ENCODE measurements at regions not wholly inside any gene's neighbourhood (a gene's known extent, or its start where the extent isn't known, plus 50 kb on each side); places are given as distances from the start of the nearest gene placed in this dataset.
"Not testable (repeated sequence)": the region's sequence is repeated elsewhere in the genome, so short reads cannot be mapped to it uniquely, and the experiment has no call there.

DNA sequence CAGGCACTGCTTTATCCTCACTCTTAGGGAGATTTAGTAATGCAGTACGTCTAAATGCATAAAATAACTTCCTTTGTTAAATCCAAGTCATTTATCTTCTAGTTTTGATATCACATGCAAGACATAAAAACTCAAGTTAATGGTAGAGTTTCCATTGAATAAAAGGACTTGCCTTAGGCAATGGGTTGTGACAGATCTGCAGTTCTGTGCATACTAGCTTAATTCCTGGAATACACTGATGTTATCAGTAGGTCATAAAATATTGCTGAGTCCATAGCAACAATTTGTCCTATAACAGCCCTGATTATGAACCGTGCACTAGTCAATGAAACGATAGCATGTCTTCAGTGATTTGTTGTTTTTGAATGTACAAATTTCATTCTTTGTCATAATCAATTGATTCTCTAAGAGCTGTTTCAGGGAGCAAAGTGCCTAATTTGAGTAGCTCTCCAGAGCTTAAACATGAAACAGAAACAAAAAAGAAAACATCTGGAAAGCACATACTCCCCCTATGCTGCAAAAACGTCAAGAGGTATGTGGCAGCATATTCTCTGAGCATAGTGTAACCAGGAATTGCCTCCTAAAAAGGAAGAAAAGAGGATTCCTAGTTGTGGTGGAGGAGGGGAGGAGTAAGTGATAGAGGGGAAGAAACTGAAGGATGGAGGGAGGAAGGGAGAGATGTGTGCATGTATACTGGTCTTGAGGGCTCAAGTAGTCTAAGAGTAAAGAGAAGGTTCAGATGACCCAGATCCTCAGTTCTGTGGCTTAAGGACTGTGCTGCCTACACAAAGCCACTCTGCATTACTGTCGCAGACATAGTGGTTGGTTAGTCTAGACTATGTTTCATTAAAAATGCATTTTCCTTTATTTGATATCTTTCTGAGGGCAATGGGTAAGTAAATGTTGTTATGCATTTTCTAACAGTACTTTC is 589.2 kb downstream of the PRR16 start:
- TF ChIP-seq CTCF (IDR thresholded peaks at IDR 0.05), result no peak
- H3K4me3 ChIP-seq, result no peak overlapping the region
- no peak for DNase-seq (ENCODE audit: low spot score)

GRCh38 chr5:121055586-121055985 is 591.5 kb downstream of the PRR16 start:
- DNase-seq (ENCODE audit: low spot score), result no peak
- H3K4me3 ChIP-seq, result no peak overlapping the region

More for the DNA sequence above, 589.2 kb downstream of the PRR16 start:
- no peak overlapping the region for H3K27ac ChIP-seq

DNA sequence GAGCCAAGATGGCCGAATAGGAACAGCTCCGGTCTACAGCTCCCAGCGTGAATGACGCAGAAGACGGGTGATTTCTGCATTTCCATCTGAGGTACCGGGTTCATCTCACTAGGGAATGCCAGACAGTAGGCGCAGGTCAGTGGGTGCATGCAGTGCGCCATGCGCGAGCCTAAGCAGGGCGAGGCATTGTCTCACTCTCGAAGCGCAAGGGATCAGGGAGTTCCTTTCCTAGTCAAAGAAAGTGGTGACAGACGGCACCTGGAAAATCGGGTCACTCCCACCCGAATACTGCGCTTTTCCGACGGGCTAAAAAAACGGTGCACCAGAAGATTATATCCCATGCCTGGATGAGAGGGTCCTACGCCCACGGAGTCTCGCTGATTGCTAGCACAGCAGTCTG is 600.1 kb downstream of the PRR16 start:
- not testable (repeated sequence) for H3K27ac ChIP-seq; DNase-seq (ENCODE audit: low spot score); H3K4me3 ChIP-seq

More at GRCh38 chr5:121055586-121055985, 591.5 kb downstream of the PRR16 start:
- TF ChIP-seq CTCF (IDR thresholded peaks at IDR 0.05), result no peak
- H3K27ac ChIP-seq, result no peak overlapping the region

GRCh38 chr5:121086671-121087070 is 622.6 kb downstream of the PRR16 start:
- TF ChIP-seq CTCF (IDR thresholded peaks at IDR 0.05), result no peak
- no peak overlapping the region for H3K27ac ChIP-seq
- DNase-seq (ENCODE audit: low spot score), result no peak

DNA sequence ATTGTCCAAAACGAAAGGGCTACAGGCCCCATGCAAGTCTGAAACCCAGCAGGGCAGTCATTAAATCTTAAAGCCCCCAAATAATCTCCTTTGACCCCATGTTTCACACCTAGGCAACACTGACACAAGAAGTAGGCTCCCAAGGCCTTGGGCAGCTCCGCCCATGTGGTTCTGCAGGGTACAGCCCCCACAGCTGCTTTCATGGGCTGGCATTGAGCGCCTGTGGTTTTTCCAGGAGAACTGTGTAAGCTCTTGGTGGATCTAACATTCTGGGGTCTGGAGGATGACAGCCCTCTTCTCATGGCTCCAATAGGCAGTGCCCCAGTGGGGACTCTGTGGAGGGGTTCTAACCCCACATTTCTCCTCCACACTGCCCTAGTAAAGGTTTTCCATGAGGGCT is 623.5 kb downstream of the PRR16 start:
- Histone ChIP-seq H3K4me3 (no peak overlapping the region), H3K27ac (no peak overlapping the region)
- DNase-seq (ENCODE audit: low spot score), result no peak
- TF ChIP-seq CTCF (IDR thresholded peaks at IDR 0.05), result no peak

More at GRCh38 chr5:121086671-121087070, 622.6 kb downstream of the PRR16 start:
- H3K4me3 ChIP-seq, result no peak overlapping the region

DNA sequence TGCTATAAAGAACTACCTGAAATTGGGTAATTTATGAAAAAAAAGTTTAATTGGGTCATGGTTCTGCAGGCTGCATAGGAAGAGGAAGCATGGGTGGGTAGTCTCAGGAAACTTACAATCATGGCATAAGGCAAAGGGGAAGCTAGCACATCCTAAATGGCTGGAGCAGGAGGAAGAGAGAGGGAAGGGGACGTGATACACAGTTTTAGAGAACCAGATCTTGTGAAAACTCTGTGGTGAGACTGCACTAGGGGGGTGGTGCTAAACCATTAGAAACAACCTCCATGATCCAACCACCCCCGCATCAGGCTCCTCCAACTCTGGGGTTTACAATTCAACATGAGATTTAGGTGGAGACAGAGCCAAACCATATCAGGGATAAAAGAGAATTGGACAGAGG is 624.2 kb downstream of the PRR16 start:
- Histone ChIP-seq H3K4me3 (no peak overlapping the region), H3K27ac (no peak overlapping the region)
- DNase-seq (ENCODE audit: low spot score), result no peak
- TF ChIP-seq CTCF (IDR thresholded peaks at IDR 0.05), result no peak

DNA sequence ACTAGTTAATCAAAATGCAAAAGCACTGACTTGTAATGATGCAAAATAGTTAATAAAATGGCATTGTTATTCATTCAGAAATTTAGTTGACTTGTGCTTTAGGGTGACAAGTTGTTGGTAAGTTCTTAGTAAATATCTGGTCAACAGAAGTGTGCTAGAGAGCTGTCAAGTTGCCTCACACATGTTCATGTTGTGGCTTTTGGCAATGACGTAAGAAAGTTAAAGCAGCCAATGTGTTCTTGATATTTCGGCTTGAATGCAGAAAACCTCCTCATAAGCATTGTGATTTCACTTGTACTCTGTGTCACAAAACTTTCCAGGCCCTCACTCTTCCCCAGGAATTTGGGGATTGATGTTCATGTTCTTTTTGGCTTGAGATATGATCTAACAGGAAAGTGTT is 626.7 kb downstream of the PRR16 start:
- Histone ChIP-seq H3K4me3 (no peak overlapping the region), H3K27ac (no peak overlapping the region)
- no peak for TF ChIP-seq CTCF (IDR thresholded peaks at IDR 0.05)
- DNase-seq (ENCODE audit: low spot score), result no peak
